ENCODE measurements at regions not wholly inside any gene's neighbourhood (a gene's known extent, or its start where the extent isn't known, plus 50 kb on each side); places are given as distances from the start of the nearest gene placed in this dataset.
A peak's percentile ranks its signal among the peaks of the same experiment; 100 is the strongest.

- FAIRE-seq (no peak), DNase-seq (ENCODE audit: low spot score in 2 of 2) (no peak)
Measured at GRCh38 chr2:118363604-118364003, 275.3 kb downstream of the INSIG2 start.

GRCh38 chr2:118356051-118356450 lies 267.8 kb downstream of the INSIG2 start:
- FAIRE-seq = no peak
- no peak for DNase-seq (ENCODE audit: low spot score in 2 of 2)

GRCh38 chr2:118351796-118352195 lies 263.5 kb downstream of the INSIG2 start:
- FAIRE-seq (no peak), DNase-seq (ENCODE audit: low spot score in 2 of 2) (no peak)

- DNase-seq (ENCODE audit: low spot score in 2 of 2) = no peak
- no peak for FAIRE-seq
Measured at GRCh38 chr2:118350621-118351020, 262.4 kb downstream of the INSIG2 start.

GRCh38 chr2:118349365-118349764 lies 261.1 kb downstream of the INSIG2 start:
- DNase-seq (ENCODE audit: low spot score in 2 of 2) = no peak
- no peak for FAIRE-seq

GRCh38 chr2:118348380-118349034 lies 260.2 kb downstream of the INSIG2 start:
- FAIRE-seq = no peak
- no peak for DNase-seq (ENCODE audit: low spot score in 2 of 2)

GRCh38 chr2:118345465-118345864 lies 257.2 kb downstream of the INSIG2 start:
- no peak for DNase-seq (ENCODE audit: low spot score in 2 of 2)
- FAIRE-seq = no peak

GRCh38 chr2:118340103-118340502 lies 251.8 kb downstream of the INSIG2 start:
- DNase-seq (ENCODE audit: low spot score in 2 of 2) (no peak), FAIRE-seq (no peak)

GRCh38 chr2:118339386-118339785 lies 251.1 kb downstream of the INSIG2 start:
- DNase-seq (ENCODE audit: low spot score in 2 of 2) = no peak
- no peak for FAIRE-seq

- FAIRE-seq (no peak), DNase-seq (ENCODE audit: low spot score in 2 of 2) (no peak)
Measured at GRCh38 chr2:118333664-118334063, 245.4 kb downstream of the INSIG2 start.

- DNase-seq (ENCODE audit: low spot score in 2 of 2) (no peak), FAIRE-seq (no peak)
Measured at GRCh38 chr2:118325321-118325955, 237.2 kb downstream of the INSIG2 start.

- FAIRE-seq (no peak), DNase-seq (ENCODE audit: low spot score in 2 of 2) (no peak)
Measured at GRCh38 chr2:118322406-118322805, 234.1 kb downstream of the INSIG2 start.

GRCh38 chr2:118321432-118322105 lies 233.3 kb downstream of the INSIG2 start:
- DNase-seq (ENCODE audit: low spot score in 2 of 2) (no peak), FAIRE-seq (no peak)

- DNase-seq (ENCODE audit: low spot score in 2 of 2) = no peak
- no peak for FAIRE-seq
Measured at GRCh38 chr2:118320658-118321057, 232.4 kb downstream of the INSIG2 start.

GRCh38 chr2:118320196-118320595 lies 231.9 kb downstream of the INSIG2 start:
- FAIRE-seq = no peak
- no peak for DNase-seq (ENCODE audit: low spot score in 2 of 2)

- DNase-seq (ENCODE audit: low spot score in 2 of 2) = no peak
- no peak for FAIRE-seq
Measured at GRCh38 chr2:118319271-118319684, 231.0 kb downstream of the INSIG2 start.

GRCh38 chr2:118315606-118316005 lies 227.3 kb downstream of the INSIG2 start:
- FAIRE-seq (no peak), DNase-seq (ENCODE audit: low spot score in 2 of 2) (no peak)

- no peak for FAIRE-seq
- DNase-seq (ENCODE audit: low spot score in 2 of 2) = no peak
Measured at GRCh38 chr2:118312969-118313756, 224.9 kb downstream of the INSIG2 start.

GRCh38 chr2:118310681-118311429 lies 222.6 kb downstream of the INSIG2 start:
- FAIRE-seq (no peak), DNase-seq (ENCODE audit: low spot score in 2 of 2) (no peak)

GRCh38 chr2:118309946-118310680 lies 221.8 kb downstream of the INSIG2 start:
- FAIRE-seq (no peak), DNase-seq (ENCODE audit: low spot score in 2 of 2) (peak; percentile 39 to 62)
